Stimulated activated CD8-positive, alpha-beta memory T cell treated with anti-CD3 and anti-CD28 coated beads, Interleukin-15, amount 100 ng/mL, for 48 hours (primary cell): ENCODE measurements at regions not wholly inside any gene's neighbourhood (a gene's known extent, or its start where the extent isn't known, plus 50 kb on each side); places are given as distances from the start of the nearest gene placed in this dataset.

Source experiments
- DNase-seq, 2 donors: peaks; one replicate each; pipeline ENCODE4 v3.0.0-alpha.2; 2020; ENCODE audit warnings: low read depth in 2 of 2

DNA sequence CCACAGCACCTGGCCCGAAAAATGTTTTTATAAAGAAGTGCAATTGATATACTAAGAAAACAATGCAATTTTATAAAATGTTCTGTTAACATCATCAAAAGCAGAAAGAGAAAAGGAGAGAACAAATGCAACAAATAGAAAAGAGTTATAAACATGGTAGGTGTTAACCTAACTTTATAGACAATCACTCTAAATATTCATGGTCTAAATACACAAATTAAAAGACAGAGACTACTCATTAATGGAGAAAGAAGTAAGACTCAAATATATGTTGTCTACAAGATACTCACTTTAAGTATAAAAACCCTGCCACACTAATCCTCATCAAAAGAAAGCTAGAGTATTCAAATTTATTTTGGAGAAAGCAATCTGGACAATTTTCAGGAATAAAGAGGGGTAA, 425.3 kb upstream of the ANKRD30A start:
- no peak for DNase-seq

DNA sequence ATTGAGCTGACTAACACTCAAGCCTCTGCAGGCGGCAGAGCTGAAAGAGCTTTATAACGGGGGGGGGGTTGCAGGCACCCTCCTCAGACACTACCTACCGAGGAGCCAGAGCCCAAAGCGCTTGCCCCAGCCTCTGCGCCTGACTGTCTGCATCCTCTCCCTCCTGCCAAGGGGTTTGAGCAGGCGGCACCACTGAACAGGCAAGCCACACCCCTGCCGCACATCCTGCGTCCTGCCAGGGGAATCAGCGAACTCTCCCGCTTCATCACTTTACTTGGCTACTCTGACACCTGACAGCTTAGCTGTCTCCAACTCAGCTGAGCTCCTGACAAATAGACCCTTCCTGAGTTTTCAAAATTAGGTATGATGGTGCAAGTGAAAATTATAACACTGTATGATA, 432.6 kb upstream of the ANKRD30A start:
- DNase-seq, result no peak

DNA sequence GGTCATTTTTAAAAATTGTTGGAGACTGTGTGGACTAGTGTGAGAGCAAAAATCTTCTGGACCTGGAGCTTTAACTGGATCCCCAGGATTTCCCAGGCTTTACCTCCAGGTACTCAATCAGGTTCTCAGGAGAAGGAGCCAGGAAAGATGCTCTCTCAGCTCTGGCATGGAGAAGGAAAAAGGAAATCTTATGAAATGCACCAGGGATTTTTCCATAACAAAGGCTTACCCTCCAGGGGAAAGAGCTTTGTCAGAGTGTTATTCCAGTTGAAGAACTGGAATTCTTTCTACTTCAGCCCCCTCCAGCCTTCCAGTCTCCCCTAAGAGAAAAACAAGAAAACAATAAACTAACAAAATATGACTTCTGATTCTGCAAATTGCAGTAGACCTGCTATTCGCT, 436.7 kb upstream of the ANKRD30A start:
- no peak for DNase-seq

DNA sequence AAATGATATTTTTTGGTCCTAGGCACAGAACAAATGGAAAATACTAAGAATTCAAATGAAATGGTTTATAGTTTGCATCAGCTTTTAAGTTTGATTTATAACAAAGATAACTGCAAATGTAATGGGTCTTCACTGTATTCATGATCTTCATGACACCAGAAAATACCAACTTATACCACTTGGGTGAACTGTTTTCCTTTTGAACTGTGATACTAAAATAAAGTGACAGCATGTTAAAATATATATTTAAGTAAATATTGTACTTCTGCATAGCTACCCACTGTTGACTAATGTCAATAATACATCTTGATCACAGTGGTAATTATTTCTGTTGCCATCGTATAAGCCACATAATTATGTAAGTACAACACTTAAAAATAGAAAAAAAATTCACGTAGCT, 442.0 kb upstream of the ANKRD30A start:
- DNase-seq, result no peak

DNA sequence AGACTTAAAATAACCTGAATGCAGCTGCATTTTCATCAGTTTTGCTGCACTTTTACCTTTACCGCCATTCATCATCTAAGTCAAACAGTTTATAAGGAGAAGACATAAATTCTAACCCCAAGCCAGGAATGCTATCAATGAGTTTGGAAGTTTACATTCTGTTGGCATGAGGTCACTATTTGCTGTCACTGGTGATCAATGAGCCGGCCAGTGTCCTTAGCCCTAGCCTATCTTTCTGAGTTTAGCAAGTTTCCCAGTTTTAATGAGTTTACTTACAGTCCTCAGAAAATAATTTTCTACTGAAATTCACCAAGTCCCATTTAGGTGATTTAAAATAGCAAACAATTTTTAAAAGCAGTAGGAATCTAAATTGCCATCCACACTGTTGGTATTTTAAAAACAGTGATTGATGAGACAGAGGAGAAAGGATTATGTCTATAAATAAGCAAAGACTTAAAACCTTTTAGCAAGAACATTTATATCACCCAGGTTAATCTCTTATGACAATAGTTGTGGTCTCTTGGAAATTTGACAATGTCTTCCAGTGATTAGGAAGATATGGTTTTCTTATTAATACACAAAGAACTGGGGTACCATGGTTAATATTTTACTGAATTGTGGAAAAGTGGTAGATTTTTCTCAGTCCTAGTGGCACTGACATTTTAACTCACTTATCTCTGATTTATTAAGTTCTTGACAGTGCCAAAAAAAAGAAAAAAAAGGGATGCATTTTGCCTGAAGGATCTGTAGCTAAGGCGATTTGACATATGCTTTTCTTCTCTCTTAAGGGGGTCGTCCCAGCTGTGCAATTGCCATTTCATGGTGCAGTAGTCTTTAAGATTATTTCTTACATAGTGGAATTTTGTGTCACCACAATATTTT, 443.4 kb upstream of the ANKRD30A start:
- DNase-seq, result no peak

DNA sequence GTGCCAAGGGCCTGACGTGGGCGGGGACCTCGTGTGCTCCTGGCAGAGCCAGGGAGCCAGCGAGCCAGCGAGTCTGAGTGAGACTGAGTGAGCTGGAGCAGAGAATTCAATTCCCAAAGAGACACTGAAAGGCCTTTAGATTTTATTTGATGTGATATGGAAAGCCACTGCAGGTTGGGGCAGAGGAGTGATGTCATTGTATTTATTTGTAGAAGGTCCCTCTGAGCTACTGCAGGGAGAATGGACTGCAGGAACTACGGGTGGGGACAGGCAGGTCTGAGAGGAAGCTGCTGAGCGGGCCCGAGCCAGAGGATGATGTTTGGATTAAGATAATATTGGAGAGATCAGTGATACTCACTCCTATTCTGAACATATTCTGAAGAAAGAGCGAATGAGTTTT, 445.8 kb upstream of the ANKRD30A start:
- DNase-seq, result no peak

DNA sequence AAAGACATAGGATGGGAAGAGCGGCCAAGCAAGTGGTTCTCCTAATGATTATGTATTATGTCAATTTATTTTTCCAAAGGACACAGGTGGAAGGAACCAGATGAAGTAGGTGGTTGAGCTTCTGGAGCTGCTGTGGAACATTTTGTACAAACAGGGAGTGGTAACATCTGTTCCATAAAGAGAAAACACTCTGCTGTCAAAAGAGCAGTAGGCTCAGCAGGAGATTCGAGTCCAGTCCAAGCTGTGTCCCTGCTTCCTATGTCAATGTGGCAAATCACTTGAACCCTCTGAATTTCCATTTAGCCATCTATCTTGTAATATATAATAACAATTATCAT, 448.0 kb upstream of the ANKRD30A start:
- no peak for DNase-seq

DNA sequence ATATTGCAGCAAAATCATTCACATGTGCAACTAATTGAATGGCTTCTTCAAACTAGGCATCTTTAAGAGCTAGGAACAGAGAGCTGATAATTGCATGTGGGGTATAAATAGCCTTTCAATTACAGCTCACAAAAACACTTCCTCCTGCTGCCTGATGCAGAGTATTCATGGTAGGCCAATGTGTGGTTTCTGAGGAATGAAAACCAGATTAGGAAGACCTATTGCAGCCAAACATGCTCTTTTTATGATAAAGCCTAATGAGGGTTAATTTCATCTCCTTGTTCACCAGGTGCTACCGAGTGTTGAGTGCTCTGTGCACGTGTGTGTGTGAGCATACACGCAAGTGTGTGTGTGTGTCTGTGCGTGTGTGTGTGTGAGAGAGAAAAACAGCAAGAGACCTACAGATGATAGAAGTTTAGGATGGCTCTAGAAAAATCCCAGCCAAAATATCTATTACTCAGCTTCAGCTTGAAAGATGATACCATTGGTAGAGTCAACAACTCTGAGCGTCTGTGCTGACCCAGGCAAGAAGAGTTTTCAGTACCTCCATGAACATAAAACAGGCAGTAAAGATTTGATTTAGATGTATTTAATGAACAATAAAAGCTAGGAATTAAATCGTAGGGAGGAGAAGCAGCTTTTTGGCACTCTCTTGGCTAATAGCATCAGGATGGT, 448.5 kb upstream of the ANKRD30A start:
- no peak for DNase-seq

DNA sequence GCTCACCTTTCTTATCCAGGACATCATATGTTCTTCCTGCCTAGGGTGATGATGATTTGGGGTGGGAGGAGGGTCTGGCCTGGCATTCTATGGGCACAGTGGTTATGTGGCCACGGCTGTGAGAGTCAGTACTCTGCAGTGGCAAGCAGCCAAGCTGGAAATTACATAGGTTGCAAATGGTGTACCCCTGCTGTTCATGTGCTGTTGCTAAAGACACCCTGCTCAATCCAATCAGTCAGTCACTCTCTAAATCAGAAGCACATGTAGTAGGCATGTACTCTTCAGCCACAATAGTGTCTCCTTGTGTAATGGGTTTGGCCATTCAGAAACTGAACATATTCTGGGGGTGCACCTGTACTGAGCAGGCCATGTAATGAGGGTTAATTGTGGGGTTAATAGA, 449.1 kb upstream of the ANKRD30A start:
- DNase-seq, result no peak

DNA sequence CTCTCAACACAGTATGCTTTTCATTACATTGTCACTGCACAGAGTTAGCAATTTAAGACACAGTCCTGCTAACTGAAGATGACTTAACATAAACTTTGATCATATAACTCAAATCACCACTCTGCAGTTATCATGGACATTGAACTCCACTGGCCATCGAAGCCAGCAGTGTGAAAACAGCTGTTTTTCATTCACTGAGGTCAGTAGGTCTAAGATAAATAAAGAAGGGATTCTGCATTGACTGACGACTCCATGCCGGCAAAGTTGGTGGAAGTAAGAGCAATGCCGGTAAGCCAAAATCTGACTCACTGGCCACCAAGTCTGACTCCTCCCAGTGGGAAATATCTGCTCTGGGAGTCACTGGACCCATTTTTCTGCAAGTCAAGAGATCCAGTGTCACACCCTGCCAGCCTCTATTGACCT, 449.9 kb upstream of the ANKRD30A start:
- DNase-seq, result no peak

DNA sequence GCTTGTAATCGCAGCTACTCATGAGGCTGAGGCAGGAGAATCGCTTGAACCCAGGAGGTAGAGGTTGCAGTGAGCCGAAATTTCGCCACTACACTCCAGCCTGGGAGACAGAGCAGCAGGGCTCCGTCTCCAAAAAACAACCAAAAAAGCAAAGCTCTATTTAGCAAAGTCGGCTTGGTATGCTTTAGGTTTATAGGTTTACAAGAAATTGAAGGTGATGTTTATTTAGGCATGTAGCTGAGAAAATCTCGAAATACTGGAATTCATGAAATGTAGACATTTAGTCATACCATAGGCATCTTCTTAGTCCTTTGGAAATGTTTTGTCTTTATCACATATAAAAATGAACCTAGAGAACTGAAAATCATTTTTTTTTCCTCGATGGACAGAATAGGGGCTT, 453.8 kb upstream of the ANKRD30A start:
- no peak for DNase-seq

DNA sequence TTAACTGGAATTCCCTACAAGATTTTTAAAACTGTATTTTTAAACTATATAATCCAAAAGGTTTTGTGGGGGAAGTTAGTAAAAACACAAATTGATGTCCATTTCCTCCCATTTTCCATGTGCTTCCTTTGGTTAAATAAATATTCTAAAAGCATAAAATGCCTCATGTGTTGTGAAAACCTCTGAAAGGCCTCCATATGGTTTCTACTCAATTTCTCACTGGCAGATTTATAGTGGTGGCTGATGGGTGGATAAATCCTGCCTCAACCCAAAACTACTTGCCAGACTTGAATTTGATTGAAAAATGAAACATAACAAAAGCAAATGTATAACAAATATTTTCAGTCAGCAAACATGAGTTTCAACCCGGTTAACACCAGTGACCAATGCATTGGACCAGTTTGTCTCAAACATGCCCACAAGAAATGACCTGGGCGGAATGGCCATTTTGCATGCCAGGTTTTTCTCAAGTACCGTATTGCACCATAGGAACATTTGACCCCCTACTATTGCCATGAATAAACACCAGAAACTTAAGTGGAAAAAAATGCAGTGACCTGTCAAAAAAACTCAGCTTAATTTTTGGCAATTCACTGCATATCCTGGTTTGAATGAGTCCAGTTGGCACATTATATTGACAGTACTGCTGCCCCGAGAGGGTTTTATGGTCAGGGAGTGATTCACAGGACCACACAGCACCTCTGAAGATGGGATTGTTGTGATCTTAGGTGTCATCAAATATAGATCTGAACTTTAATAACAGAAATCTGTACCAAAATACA, 454.6 kb upstream of the ANKRD30A start:
- no peak for DNase-seq

DNA sequence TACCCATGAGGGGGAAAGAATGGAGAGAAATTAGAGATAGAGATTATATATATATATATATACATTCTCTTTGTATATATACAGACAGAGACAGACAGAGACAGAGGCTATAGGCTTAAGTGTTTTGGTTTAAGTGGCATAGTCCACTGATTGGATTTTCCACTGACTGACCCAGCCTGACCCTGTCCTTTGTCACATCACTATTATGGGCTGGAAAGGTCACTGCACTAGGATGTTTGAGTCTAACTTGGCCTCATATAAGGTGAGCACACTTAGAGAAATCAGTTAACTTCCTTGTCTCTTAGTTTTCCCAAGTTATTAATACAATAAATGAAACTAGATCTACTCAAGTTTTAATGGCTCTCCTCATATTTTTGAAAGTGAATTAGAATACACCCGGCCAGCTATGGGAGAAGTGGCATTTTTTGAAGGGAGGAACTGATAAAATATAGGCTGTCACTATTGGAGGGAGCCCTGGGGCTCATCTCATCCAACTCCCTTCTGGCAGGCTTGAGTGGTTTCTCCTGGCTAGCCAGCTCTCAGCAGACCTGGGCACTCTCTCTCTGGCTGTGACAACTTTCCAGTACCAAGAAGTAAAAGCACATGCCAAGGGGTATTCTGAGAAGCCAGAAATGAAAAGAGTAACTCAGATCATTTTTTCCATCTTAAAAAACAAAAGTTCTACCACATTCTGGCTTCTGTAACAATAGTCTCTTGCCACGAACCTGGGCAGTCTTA, 455.6 kb upstream of the ANKRD30A start:
- no peak for DNase-seq

DNA sequence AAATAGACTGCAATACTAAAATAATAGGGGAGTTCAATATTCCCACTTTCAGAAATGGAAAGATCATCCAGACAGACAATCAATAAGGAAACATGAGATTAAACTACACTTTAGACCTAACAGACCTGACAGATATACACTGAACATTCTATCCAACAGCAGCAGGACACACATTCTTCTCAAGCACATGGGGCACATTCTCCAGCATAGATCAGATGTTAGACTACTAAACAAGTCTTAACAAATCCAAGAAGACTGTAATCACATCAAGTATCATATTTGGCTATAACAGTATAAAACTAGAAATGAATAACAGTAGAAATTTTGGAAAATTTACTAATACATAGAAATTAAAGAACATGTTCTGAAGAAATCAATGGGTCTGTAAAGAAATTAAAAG, 458.9 kb upstream of the ANKRD30A start:
- no peak for DNase-seq

DNA sequence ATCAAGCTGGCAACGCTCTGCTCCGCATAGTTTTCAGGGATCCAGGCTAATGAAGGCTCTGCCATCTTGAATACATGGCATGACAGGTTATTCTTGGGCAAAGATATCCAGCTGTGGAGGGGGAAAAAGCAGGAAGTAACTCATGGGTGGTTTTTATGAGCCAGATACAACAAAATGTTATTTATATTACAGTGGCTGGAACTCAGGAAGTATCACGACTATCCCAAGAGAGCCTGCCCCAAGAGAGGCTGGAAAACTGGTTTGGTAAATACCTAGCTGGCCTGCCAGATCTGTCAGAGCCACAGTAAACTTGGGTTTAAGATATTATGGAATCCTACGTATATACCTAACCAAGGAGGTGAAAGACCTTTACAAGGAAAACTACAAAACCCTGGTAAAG, 462.8 kb upstream of the ANKRD30A start:
- no peak for DNase-seq

DNA sequence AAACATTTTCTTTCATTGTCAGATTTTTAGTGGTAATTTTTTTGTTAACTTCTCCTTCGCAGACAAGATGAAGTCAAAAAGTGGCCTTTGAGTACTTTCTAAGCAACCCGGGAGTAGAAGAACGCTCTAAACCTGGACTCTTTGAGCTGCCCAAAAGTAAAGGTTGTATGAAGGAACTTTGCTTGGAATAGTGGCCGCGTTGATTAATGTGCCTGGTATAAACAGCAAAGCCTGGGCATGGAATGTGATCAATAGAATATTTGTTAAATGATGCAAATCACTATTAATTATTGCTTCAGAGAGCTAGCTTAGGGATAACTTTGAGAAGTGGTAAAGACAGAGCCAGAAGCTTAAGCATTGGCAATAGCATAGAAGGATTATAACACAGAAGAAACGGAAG, 475.1 kb upstream of the ANKRD30A start:
- no peak for DNase-seq

DNA sequence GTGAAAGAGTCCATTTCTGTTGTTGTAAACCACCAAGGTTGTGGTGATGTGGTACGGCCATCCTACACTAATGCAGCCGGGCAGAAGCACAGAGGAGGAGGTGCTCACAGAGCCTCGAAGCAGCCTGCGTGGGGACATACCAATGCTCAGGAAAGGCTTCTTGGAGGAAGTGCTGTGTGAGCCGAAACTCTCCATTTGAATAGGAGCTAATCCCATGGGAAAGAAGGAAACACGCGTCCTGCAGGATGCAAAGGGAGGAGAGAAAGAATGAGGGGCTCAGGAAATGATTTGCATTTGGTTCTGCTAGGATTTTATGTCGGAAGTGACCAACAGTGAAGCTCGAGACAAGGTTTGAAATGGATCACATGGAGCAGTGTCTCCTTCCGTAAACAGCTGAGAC, 477.9 kb upstream of the ANKRD30A start:
- DNase-seq, result no peak

DNA sequence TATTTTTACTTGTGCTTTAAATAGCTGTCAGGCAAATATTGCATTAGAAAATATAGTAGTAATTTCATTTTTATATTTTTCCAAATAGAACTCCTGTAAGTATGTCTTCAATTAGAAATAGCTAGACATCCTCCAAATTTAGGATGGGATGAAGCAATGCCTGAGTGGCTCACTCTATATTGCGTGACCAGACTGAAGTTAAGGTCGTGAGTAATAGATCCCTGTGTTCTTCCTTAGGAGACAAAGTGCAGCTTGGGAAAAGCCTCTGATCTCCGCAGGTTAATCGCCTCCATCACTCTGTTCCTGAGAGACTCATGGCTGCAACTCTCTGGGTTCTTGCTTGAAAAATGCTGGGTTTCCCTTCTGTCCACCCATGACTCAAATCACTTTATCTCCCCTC, 484.8 kb upstream of the ANKRD30A start:
- no peak for DNase-seq

DNA sequence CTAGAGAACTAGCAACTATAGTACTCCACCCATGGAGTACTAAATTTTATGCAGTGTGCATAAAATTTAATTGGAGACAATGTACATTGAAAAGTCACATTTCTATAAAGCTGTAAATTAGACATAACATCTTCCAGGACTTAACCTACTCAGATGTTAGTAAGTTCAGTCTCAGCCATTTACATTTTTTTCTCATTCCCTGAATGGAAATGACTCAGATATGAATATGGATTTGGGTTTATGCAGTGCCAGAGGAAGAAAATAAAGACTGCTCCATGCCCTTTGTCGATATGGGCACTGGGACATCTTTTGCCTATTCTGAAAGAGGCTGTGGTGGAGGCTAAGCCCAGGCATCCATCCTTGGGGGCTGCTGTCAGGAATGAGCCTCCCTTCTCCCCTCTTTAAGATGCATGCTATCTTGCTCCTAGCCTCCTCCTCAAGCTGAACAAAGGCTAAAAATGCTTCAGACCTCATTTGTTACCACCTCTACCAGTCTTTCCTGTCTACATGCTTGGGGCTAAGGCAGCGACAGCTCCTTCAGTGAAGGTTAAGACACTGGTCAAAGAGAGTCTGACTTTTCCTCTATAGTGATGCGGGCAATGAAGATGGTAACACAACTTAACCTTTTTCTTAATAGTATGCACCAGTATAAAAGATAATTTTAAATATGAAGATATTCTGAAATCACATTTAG, 486.8 kb upstream of the ANKRD30A start:
- no peak for DNase-seq

DNA sequence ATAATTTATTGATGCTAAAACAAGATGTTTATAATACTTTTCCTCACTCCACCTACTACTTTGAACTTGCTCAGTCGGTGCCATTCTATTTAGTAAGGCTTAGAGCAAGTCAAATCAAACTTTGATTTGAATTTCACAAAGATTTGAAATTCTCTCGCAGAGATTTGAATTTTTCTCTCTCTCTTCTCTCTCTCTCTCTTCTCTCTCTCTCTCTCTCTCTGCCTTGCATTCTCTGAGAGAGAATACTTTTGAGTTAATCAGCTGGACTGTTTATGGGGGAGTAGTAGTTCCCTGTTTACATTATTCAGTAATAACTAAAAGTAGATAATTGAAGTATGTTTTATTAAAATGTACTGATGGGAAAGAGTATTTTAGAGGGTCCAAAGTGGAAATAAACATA, 488.5 kb upstream of the ANKRD30A start:
- no peak for DNase-seq

DNA sequence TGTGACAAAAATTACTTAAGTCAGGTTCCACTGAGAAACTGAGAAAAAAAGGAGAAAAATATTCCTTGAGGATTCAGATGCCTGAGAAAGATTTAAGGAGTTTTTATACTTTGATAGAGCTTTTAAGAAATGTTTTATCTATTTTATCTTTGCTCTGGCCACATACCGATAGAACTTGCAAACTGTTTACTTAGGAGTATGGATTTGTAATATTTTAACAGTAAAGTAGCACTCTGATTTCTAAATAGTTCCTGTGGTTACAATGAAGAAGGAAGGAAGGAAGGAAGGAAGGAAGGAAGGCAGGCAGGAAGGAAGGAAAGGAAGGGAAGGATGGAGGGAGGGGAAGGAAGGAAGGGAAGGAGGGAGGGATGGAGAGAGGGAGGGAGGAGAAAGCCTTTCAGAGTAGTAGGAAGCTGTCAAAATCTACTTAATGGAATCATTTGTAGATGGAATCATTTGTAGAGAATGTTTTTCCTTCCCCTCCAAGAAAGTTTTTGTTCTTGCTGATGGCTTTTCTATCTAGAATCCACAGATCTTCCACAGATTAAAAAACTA, 489.0 kb upstream of the ANKRD30A start:
- no peak for DNase-seq
